ENCODE measurements at regions not wholly inside any gene's neighbourhood (a gene's known extent, or its start where the extent isn't known, plus 50 kb on each side); places are given as distances from the start of the nearest gene placed in this dataset.
A peak's percentile ranks its signal among the peaks of the same experiment; 100 is the strongest.

GRCh38 chr6:6494677-6495076 lies 93.8 kb upstream of the LY86 start:
- TF ChIP-seq CTCF (IDR thresholded peaks at IDR 0.05; ENCODE audit: poor library complexity) = peak; percentile 51
- no peak for TF ChIP-seq EZH2 (IDR thresholded peaks at IDR 0.05; ENCODE audit: borderline replicate concordance)

Data from hepatocyte (in vitro differentiated cells).